ENCODE measurements at regions not wholly inside any gene's neighbourhood (a gene's known extent, or its start where the extent isn't known, plus 50 kb on each side); places are given as distances from the start of the nearest gene placed in this dataset.

DNA sequence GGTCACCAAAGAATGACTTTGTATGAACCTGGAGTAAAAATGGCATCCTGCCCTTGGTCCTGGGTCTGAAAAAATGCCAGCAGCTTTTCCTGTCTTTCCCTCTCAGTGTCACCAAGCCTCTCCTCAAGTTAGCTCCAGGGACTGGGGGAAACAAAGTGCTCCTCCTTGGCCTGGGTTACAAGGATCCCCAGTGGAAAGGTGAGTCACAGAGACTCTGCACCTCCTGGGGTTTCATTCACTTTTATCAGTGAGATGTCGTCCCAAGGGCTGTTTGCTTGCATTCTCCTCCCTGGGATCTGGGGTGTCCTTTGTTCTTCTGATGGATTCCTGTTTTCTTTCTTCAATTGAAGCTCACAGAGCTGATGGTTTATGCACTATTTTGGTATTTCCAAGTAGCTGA, 93.2 kb upstream of the CSNK1A1L start:
- TF ChIP-seq, protein P1, sequence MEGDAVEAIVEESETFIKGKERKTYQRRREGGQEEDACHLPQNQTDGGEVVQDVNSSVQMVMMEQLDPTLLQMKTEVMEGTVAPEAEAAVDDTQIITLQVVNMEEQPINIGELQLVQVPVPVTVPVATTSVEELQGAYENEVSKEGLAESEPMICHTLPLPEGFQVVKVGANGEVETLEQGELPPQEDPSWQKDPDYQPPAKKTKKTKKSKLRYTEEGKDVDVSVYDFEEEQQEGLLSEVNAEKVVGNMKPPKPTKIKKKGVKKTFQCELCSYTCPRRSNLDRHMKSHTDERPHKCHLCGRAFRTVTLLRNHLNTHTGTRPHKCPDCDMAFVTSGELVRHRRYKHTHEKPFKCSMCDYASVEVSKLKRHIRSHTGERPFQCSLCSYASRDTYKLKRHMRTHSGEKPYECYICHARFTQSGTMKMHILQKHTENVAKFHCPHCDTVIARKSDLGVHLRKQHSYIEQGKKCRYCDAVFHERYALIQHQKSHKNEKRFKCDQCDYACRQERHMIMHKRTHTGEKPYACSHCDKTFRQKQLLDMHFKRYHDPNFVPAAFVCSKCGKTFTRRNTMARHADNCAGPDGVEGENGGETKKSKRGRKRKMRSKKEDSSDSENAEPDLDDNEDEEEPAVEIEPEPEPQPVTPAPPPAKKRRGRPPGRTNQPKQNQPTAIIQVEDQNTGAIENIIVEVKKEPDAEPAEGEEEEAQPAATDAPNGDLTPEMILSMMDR (IDR thresholded peaks at IDR 0.05; ENCODE audit: insufficient read depth, low read depth, low read length), result no peak
- H3K4me3 ChIP-seq (ENCODE audit: low read depth, low read length), result no peak overlapping the region
- no peak for DNase-seq (ENCODE audit: low read depth)

DNA sequence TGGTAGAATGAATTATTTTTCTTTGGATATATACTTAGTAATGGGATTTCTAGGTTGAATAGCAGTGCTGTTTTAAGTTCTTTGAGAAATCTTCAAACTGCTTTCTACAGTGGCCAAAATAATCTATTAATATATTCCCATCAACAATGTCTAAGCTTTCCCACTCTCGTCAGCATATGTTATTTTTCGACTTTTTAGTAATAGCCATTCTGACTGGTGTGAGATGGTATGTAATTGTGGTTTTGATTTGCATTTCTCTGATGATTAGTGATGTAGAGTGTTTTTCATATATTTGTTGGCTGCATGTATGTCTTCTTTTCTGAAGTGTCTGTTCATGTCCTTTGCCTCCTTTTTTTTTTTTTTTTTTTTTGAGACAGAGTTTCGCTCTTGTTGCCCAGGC, 90.2 kb upstream of the CSNK1A1L start:
- no peak for DNase-seq (ENCODE audit: low read depth)
- H3K4me3 ChIP-seq (ENCODE audit: low read depth, low read length), result no peak overlapping the region
- TF ChIP-seq, protein P1 (IDR thresholded peaks at IDR 0.05; ENCODE audit: insufficient read depth, low read depth, low read length), result no peak

DNA sequence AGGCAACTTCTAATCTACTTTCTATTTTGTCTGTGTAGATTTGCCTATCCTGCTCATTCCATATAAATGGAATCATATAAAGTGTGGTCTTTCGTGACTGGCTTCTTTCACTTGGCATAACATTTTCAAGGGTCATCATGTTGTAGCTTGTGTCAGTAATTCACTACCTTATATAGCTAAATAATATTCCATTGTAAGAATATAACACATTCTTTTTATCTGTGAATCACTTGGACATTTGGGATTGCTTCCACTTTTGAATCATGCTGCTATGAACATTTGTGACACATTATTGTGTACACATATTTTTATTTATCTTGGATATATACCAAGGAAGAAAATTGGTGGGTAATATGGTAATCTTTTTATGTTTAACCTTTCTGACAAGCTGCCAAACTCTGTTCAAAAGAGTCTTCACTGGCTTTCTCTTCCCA, 89.0 kb upstream of the CSNK1A1L start:
- no peak for DNase-seq (ENCODE audit: low read depth)
- no peak overlapping the region for H3K4me3 ChIP-seq (ENCODE audit: low read depth, low read length)
- TF ChIP-seq, protein P1 (IDR thresholded peaks at IDR 0.05; ENCODE audit: insufficient read depth, low read depth, low read length), result no peak

DNA sequence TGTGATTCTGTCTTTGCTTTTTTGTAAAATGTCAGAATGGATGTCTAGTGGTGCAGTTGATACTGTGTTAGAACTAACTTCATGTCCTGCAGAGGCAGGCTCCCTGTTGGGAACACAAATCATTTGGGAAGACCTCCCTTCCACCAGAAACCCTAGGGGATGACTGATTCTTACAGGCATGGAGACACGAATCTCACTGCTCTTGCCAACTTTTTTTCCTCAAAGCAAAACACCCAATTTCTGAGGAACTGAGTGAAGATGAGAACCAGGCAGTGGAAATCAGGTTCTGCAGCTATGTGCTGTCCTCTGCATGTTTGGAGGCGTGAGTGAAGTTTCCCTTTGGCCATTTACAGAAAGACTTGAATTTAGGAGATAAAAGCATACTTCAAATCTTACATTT, 87.5 kb upstream of the CSNK1A1L start:
- DNase-seq (ENCODE audit: low read depth), result no peak
- TF ChIP-seq, protein P1 (IDR thresholded peaks at IDR 0.05; ENCODE audit: insufficient read depth, low read depth, low read length), result no peak
- H3K4me3 ChIP-seq (ENCODE audit: low read depth, low read length), result no peak overlapping the region

DNA sequence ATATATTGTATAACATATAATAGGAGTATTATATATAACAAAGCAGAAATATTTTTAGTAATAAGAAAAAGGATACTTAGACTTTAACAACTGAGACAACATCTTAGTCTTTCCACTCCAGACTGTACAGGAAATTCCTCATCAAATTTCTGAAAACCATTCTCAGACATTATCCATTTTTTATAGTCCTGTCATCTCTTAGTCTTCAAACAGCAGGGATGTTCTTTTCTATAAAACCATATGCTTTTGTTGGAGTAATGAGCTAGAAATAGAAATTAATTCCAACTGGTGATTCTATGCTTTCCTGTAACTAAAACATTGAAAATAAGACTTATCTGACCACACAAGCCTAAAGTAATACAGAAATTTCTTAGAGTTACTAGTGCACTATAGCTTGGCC, 82.2 kb upstream of the CSNK1A1L start:
- H3K4me3 ChIP-seq (ENCODE audit: low read depth, low read length), result no peak overlapping the region
- DNase-seq (ENCODE audit: low read depth), result no peak

DNA sequence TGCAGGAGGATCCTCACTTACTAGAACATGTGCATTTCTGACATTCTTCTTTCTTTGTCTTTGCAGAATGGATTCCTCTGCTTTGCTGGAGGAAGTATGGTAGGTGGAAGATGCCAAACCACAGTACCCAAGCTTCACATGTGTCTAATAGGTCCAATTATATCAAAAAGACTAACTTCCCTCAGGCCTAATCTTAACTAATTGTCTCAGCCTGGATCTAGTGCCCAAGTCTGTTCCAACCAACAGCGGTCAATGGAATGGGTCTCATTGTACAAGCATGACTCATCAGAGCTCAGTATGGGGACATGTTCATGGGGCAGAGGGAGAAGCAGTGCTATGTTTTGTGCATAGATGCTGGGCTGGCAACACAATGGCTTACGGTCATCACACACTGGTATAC, 81.6 kb upstream of the CSNK1A1L start:
- H3K4me3 ChIP-seq (ENCODE audit: low read depth, low read length), result no peak overlapping the region
- DNase-seq (ENCODE audit: low read depth), result no peak
- TF ChIP-seq, protein P1 (IDR thresholded peaks at IDR 0.05; ENCODE audit: insufficient read depth, low read depth, low read length), result no peak

More for the DNA sequence above, 82.2 kb upstream of the CSNK1A1L start:
- TF ChIP-seq, protein P1 (IDR thresholded peaks at IDR 0.05; ENCODE audit: insufficient read depth, low read depth, low read length), result no peak

DNA sequence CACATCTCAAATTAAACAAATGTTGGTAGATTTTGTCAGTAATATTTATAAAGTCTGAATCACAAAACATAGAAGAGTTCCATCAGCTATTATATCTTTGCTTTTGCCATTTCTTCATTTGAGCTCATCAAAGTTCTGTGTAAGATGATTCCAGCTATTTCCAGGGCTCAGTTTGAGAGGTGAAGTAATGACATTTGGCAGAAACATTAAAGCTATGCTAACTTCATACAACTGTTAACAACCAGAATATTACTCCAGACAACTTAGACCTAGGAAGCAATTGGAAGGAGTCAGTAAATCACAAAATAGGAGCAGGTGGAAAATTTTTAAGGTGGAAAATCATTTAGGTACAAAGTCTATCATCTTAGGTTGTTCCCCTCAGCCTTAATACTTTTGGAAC, 76.2 kb upstream of the CSNK1A1L start:
- TF ChIP-seq, protein P1 (IDR thresholded peaks at IDR 0.05; ENCODE audit: insufficient read depth, low read depth, low read length), result no peak
- no peak for DNase-seq (ENCODE audit: low read depth)
- no peak overlapping the region for H3K4me3 ChIP-seq (ENCODE audit: low read depth, low read length)
